H54 (cell line): ENCODE measurements at regions not wholly inside any gene's neighbourhood (a gene's known extent, or its start where the extent isn't known, plus 50 kb on each side); places are given as distances from the start of the nearest gene placed in this dataset.

Experiments used
- DNase-seq: peaks from one replicate; pipeline ENCODE4 v3.0.0; 2011; ENCODE audit warnings: low spot score, mixed read lengths; ENCODE audit not compliant: insufficient read length
- FAIRE-seq: peaks from 3 replicates; lab custom pipeline; 2011; peaks lifted over from hg19 to GRCh38; lab: Jason Lieb, UNC
- POLR2A ChIP-seq: IDR thresholded peaks from 2 replicates; pipeline ENCODE4 v1.6.1; 2011; ENCODE audit warnings: low read depth, mild to moderate bottlenecking, low read length

DNA sequence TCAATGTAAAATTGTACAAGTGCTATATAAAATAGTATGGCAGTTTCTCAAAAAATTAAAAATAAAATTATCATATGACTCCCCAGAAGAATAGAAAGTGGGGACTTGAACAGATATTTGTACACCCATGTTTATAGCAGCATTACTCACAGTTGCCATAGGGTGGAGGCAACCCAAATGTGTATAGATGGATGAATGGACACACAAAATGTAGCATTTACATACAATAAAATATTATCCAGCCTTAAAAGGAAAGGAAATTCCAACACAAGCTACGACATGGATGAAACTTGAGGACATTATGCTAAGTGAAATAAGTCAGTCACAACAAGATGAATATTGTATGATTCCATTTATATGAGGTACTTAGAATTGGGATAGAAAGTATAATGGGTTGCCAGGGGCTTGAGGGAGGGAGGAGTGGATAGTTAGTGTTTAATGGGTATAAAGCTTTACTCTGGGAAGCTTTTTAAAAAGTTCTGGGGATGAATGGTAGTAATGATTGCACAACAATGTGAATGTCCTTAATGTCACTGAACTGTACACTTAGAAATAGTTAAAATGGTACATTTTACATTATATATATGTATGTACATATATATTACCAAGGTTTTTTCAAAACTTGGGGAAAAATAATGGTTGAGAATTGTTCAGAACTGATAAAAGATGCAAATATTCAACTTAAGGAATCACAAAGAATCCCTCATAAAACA lies 53.0 kb upstream of the ADORA3 start:
- FAIRE-seq = no peak
- TF ChIP-seq POLR2A = no peak
- DNase-seq = no peak

DNA sequence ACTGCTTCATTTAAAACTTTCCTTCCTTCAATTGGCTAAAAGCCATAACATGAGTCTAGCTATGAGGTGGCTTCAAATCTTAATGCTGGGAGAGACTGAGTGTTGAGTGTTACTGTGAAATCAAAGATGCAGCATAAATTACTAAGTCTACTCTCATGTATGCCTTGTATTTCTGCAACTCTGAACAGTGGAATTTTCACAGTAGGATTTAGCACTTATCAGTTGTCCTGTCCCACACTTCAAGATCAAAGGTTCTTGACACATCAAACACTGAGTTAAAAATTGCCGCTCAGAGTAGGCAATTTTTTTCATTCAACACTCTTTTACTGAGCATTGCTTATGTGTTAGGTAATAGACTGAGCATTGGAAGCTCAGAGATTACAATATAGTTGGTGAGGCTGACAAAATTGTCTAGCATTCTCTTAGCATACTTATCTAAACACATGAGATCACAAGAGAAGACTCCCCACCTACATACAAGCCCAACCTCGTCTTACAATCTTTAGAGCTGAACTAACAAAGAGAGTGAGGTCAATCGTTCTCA lies 56.4 kb upstream of the ADORA3 start:
- FAIRE-seq (peak; percentile 92), DNase-seq (no peak)
- no peak for TF ChIP-seq POLR2A

- DNase-seq (no peak), FAIRE-seq (no peak)
- no peak for TF ChIP-seq POLR2A
Observed at GRCh38 chr1:111561328-111561727, 57.9 kb upstream of the ADORA3 start.

GRCh38 chr1:111563619-111564018 lies 56.0 kb upstream of the RAP1A start:
- no peak for DNase-seq
- peak; percentile 94 for FAIRE-seq
- no peak for TF ChIP-seq POLR2A

DNA sequence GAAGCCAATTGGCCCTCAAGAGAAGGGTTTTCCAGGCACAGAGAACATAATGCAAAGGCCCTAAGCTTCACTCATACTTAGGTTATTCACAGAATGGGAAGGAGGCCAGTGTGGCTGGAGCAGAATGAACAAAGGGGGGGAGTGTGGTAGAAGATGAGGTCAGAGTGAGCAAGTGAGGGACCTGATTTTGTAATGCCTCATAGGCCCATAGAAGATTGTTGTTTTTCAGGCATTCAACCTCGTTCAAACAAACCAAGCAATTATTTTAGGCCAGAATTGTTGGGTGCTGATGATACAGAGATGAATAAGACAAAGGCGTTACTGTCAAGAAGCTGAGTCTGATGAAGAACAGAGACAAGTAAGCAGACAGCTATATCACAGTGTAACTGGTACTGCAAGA lies 54.5 kb upstream of the RAP1A start:
- DNase-seq = no peak
- no peak for TF ChIP-seq POLR2A
- FAIRE-seq = peak; percentile 88

DNA sequence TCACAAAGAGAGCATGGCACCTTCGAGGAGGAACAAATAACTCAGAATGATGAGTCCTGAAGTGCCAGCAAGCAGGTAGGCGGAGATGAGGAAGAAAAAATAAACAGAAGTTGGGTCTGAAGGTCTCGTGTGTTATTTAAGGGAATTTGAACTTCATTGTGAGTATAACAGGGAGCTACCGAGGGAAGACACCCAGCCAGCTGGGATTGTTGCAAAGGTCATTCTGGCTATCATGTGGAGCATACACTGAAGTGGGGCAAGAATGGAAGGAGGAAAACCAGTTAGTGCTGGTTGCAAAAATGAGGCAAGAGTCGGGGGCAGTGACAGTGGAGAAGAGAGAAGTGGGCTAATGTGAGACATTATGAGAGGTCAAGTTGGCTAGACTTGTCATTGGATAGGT lies 53.6 kb upstream of the RAP1A start:
- DNase-seq = no peak
- TF ChIP-seq POLR2A = no peak
- FAIRE-seq = no peak

GRCh38 chr1:111568160-111568647 lies 51.4 kb upstream of the RAP1A start:
- DNase-seq (no peak), FAIRE-seq (no peak)
- TF ChIP-seq POLR2A = no peak
